MM.1S (cell line): ENCODE measurements at regions not wholly inside any gene's neighbourhood (a gene's known extent, or its start where the extent isn't known, plus 50 kb on each side); places are given as distances from the start of the nearest gene placed in this dataset.

Experiments
- EZH2 ChIP-seq: fragments of 300-600 bp; sonication (generic); optimal IDR thresholded peaks from 2 replicates; pipeline ENCODE3; 2017; ENCODE audit warnings: low read depth, mild to moderate bottlenecking, antibody characterized with exemption, low read length, mixed read lengths
- EZH2phosphoT487 ChIP-seq: fragments of 300-600 bp; sonication (generic); IDR thresholded peaks from 2 replicates; pipeline ENCODE4 v1.6.1; 2018; ENCODE audit warnings: antibody characterized with exemption, low read length
- TF ChIP-seq, protein P1 (sequence below): fragments of 300-600 bp; sonication (generic); IDR thresholded peaks from 2 replicates; pipeline ENCODE4 v1.5.1; 2016; ENCODE audit warnings: antibody characterized with exemption, low read length, mixed read lengths

DNA sequence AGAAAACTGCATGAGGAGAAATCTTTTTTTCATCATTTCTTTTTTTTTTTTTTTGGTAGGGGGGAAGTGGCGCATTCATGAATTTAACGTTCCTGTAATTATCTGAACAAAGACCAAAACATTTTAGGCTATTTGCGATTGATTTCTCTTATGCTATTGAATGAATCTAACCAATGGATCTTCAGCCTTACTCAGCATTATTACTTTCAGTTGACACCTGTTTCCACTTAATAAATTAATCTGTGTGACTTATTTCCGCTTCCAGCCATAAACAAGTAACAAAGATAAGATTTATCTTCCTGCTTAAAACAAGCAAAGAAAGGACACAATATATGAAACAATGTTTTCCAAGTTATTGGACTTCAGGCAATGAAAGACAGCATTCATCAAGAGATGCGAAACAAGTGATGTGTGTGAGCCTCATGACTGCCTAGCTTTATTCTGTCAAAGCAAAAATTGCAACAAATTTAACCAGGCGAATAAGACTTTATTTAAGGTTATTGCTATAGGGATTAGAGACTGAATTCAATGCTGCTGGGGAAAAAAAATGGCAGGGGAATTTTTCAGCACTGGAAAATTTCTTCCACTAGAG, 1026.9 kb downstream of the LRFN5 start:
- TF ChIP-seq, protein P1, sequence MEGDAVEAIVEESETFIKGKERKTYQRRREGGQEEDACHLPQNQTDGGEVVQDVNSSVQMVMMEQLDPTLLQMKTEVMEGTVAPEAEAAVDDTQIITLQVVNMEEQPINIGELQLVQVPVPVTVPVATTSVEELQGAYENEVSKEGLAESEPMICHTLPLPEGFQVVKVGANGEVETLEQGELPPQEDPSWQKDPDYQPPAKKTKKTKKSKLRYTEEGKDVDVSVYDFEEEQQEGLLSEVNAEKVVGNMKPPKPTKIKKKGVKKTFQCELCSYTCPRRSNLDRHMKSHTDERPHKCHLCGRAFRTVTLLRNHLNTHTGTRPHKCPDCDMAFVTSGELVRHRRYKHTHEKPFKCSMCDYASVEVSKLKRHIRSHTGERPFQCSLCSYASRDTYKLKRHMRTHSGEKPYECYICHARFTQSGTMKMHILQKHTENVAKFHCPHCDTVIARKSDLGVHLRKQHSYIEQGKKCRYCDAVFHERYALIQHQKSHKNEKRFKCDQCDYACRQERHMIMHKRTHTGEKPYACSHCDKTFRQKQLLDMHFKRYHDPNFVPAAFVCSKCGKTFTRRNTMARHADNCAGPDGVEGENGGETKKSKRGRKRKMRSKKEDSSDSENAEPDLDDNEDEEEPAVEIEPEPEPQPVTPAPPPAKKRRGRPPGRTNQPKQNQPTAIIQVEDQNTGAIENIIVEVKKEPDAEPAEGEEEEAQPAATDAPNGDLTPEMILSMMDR, result no peak
- TF ChIP-seq EZH2phosphoT487 (no peak), EZH2 (no peak)
